GM19025 (cell line): ENCODE measurements at regions not wholly inside any gene's neighbourhood (a gene's known extent, or its start where the extent isn't known, plus 50 kb on each side); places are given as distances from the start of the nearest gene placed in this dataset.

Experiments used
- ATAC-seq: cut with Tn5 transposase; IDR thresholded peaks from one replicate; pipeline ENCODE4 v1.9.1; 2021; ENCODE audit warnings: mild to moderate bottlenecking, low read depth, moderate library complexity; ENCODE audit not compliant: unreplicated experiment

- ATAC-seq, result no peak
These were observed 335.7 kb upstream of the CDH7 start for GRCh38 chr18:65415098-65415497.

DNA sequence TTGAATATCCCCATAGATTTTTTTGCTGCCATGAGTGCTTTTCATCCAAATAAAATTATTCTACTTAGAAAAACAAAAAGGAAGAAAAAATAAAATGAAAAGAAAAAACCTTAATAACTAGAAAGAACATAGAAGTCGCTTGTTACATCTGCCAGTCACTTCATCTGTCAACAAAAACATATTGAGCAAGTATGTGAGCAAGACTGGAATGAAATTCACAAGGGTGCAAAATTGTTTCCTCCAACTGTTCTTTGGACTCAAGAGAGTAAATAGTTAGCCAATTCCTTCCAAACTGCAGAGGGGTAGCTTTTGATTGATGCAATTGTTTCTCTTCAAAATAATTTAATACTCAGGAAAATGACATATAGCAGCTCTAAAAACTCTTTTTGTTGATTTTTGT, 336.3 kb upstream of the CDH7 start:
- ATAC-seq, result no peak

- no peak for ATAC-seq
These were observed 339.8 kb upstream of the CDH7 start for GRCh38 chr18:65411061-65411460.

DNA sequence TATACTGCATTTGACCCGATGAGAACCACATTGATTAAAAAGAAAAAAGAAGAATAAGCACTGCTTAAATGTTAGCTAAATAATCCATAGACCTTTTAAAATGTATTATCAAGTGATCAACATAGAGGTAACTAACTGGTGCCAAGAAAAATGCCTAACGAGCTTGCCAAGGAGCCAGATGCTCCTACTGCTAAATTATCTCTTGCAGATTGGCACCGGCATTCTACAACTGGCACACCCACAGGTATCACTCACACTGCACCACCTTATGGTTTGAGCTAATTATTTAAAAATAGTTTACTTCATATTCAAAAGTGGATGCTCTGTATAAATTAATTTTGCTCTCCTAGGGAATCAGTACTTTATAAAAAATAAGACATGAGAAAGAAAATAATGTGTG, 341.6 kb upstream of the CDH7 start:
- ATAC-seq, result no peak

DNA sequence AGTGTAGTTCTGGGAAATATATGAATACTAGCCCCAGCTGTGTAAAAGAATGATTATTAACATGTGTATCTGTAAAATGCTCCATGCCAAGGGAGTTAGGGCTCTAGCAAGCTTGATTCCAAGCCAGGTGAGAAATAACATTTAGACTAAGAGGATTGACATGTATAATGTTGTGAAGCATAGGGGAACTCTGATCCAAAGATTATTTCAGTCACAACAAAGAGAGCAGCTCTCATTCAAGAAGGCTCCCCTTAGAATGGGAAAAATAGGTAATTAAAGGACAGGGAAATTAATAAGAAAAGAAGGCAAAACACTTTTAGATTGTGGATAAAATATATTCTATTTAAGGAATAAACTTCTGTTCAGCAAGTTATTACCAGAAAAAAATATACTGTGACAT, 347.3 kb upstream of the CDH7 start:
- no peak for ATAC-seq

DNA sequence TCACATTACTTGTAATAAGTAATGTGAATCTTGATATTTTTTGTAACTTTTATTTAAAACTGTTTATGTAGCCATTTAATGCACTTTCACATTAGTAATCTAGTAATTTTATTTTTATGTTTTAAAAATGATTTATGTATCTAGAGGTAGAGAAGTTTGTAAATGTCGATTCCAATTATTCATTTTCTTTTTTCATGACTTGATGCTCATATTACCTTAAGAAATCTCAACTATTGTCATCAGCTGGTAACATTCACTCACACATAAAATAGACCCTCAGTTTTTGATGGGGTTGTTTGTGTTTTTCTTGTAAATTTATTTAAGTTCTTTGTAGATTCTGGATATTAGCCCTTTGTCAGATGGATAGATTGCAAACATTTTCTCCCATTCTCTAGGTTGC, 351.7 kb upstream of the CDH7 start:
- ATAC-seq, result no peak

- ATAC-seq, result no peak
These were observed 352.3 kb upstream of the CDH7 start for GRCh38 chr18:65398347-65399075.

GRCh38 chr18:65380986-65381385, 369.8 kb upstream of the CDH7 start:
- ATAC-seq, result no peak

- ATAC-seq, result no peak
These were observed 370.2 kb upstream of the CDH7 start for GRCh38 chr18:65380571-65380970.

- ATAC-seq, result no peak
These were observed 377.9 kb upstream of the CDH7 start for GRCh38 chr18:65372904-65373303.

GRCh38 chr18:65365245-65365980, 385.4 kb upstream of the CDH7 start:
- no peak for ATAC-seq

DNA sequence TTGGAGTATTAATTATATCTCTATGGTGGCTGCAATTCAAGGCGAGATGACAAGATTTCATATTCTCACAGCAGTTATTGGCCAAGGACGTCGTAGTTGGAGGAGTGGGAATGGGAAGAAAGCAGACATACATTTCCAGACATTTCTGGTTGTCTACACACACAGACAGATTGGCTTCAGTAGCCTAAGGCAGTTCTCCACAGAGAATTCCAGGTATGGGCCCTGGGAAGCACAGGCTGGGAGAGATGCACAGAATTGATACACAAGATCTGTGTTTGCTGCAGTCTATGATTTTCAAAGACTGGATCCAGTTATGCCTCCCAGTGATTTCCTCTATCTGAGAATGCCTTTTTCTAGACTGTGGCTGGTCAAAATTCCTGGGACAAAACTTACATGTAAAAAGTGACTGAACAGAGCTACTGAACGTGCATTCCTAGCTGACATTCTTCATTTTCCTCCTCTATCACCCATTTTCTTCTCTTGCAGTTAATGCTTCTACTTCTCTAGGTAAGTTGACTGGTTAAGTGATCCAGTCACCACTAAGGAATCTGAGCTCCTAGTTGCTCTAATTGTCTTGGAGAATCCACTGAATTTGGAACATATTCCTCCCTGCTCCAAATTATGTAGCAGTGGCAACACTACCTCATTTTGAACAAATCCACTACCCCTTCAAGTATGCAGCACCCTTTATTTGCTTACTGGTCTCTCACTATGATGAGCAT, 386.7 kb upstream of the CDH7 start:
- no peak for ATAC-seq

GRCh38 chr18:65363011-65363410, 387.8 kb upstream of the CDH7 start:
- no peak for ATAC-seq

GRCh38 chr18:65359479-65359878, 391.3 kb upstream of the CDH7 start:
- ATAC-seq, result no peak

DNA sequence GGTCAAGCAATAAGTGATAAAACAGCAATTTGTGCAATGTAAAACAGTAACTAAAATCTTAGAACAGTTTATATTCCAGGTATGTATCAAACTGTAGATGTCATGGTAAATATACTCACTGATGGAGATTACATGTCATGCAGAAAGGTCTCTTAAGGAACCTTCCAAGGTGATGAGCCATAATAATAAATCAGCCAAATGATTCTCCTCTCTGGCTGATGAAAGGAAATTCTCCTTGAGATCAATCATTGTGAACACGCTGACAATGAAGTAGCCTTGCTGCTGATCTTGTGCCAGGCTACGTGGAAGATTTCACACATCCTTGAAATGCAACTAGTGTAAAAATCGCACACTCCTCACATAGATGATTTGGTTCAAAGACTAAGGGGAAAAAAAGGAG, 392.5 kb upstream of the CDH7 start:
- no peak for ATAC-seq

DNA sequence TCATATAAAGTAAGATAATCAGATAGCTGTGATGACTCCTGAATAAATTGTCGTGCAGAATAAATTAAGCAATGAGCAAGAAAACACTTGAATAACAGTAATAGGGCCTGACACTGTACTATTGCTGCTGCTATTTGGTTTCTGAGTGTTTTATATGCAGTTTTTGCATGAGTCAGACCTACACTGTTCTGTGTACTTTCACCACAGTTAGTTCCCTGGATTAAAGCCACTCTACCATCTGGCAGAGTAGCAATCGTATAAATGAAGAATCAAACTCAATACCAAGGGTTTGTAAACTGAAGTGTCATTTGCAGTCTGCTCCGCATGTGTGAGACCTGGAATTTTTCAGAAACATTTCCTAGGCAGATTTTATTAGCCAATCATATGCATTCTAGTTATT, 398.6 kb upstream of the CDH7 start:
- ATAC-seq, result no peak

GRCh38 chr18:65349635-65350034, 401.2 kb upstream of the CDH7 start:
- ATAC-seq, result no peak

DNA sequence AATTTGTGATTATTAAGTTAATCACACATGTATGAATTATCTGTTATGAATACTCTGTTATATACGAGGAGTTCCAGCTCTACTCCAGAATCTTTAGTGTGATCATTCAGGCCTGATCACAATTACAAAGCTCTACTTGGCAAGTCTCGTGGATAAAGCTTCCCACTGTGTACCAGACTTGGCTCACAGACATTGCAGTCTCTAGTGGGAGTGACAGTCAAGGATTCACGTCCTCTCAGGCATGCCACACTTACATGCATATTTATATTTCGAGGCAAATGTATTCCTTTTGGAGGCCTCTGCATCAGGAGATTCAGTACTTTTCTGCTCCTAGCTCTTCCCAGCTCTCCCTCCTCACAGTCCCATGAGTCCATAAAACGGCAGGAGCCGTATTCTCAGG, 403.4 kb upstream of the CDH7 start:
- no peak for ATAC-seq

- ATAC-seq, result no peak
These were observed 404.7 kb upstream of the CDH7 start for GRCh38 chr18:65346086-65346485.

DNA sequence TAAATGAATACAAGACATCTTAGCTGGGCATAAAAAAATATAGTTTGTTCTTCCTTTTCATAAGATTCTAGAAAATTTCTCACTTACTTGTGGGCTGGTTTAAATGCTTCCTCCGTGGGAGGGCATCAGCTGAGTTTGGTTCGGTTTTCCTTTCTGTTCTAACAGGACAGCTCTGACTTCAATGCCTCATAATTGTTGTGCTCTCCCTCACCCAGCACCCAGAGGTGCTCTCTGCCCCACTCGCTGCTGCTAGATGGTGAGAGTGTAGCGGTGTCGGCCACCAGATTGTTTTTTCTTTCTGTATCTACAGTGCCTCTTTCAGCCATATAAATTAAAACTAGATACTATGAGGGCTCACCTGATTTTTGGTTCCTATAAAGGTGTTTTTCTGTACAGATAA, 407.2 kb upstream of the CDH7 start:
- ATAC-seq, result no peak

- ATAC-seq, result no peak
These were observed 414.4 kb upstream of the CDH7 start for GRCh38 chr18:65336411-65336810.

DNA sequence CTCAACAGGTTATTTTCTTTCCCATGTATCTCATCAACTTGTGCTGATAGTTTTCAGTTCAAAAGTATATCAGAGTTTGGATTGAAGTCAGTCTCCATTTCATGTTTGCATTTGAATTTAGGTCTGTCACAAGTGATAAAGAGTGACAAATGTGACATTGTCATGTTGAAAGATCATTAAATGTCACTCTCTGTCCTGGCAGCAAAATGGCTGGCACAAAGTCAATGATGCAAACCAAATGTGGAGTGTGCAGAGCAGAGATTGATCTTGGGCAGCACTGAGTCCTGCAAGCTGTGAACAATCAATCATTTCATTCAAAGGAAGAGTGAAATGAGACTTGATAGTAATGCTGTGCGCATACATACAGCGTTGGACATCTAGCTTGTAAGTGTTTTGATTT, 421.8 kb upstream of the CDH7 start:
- no peak for ATAC-seq
